NOMO-1 (cell line): ENCODE measurements at regions not wholly inside any gene's neighbourhood (a gene's known extent, or its start where the extent isn't known, plus 50 kb on each side); places are given as distances from the start of the nearest gene placed in this dataset.
A peak's percentile ranks its signal among the peaks of the same experiment; 100 is the strongest.
"Not testable (repeated sequence)": the region's sequence is repeated elsewhere in the genome, so short reads cannot be mapped to it uniquely, and the experiment has no call there.

Experiments
- DNase-seq, 2 experiments: peaks; one replicate each; lab custom pipeline; 2025; ENCODE audit not compliant: unreplicated experiment in 2 of 2; lab: John Stamatoyannopoulos, UW

GRCh38 chr6:117761610-117762009, 86.3 kb downstream of the NUS1 start:
- DNase-seq: no peak

GRCh38 chr6:117771403-117771802, 96.1 kb downstream of the NUS1 start:
- DNase-seq: peak; percentile 19 to 63

GRCh38 chr6:117776441-117776840, 101.2 kb downstream of the NUS1 start:
- peak in 1 of 2 experiments; percentile 58 for DNase-seq

GRCh38 chr6:117781550-117781949, 106.3 kb downstream of the NUS1 start:
- no peak for DNase-seq

- DNase-seq: no peak
These were observed 108.0 kb downstream of the NUS1 start for GRCh38 chr6:117783279-117783678.

- DNase-seq: no peak
These were observed 115.7 kb downstream of the NUS1 start for GRCh38 chr6:117791012-117791411.

GRCh38 chr6:117795234-117795633, 111.8 kb upstream of the SLC35F1 start:
- DNase-seq: peak in 1 of 2 experiments; percentile 41

GRCh38 chr6:117798819-117799218, 108.2 kb upstream of the SLC35F1 start:
- DNase-seq: not testable (repeated sequence)

- DNase-seq: no peak
These were observed 96.8 kb upstream of the SLC35F1 start for GRCh38 chr6:117810269-117810668.

GRCh38 chr6:117817499-117817898, 89.6 kb upstream of the SLC35F1 start:
- DNase-seq: peak; percentile 24 to 28

GRCh38 chr6:117817992-117818391, 89.1 kb upstream of the SLC35F1 start:
- no peak for DNase-seq

- DNase-seq: no peak
These were observed 88.6 kb upstream of the SLC35F1 start for GRCh38 chr6:117818449-117818848.

- DNase-seq: peak; percentile 2 to 6
These were observed 77.3 kb upstream of the SLC35F1 start for GRCh38 chr6:117829594-117830319.

- DNase-seq: no peak
These were observed 69.8 kb upstream of the SLC35F1 start for GRCh38 chr6:117837261-117837660.

- peak; percentile 24 to 33 for DNase-seq
These were observed 66.5 kb upstream of the SLC35F1 start for GRCh38 chr6:117840541-117840983.

GRCh38 chr6:117847912-117848311, 59.2 kb upstream of the SLC35F1 start:
- DNase-seq: no peak

- DNase-seq: no peak
These were observed 58.0 kb upstream of the SLC35F1 start for GRCh38 chr6:117849087-117849486.
